GM18909 (cell line): ENCODE measurements at regions not wholly inside any gene's neighbourhood (a gene's known extent, or its start where the extent isn't known, plus 50 kb on each side); places are given as distances from the start of the nearest gene placed in this dataset.
"Not testable (repeated sequence)": the region's sequence is repeated elsewhere in the genome, so short reads cannot be mapped to it uniquely, and the experiment has no call there.

Experiments used
- ATAC-seq: cut with Tn5 transposase; IDR thresholded peaks from one replicate; pipeline ENCODE4 v1.9.1; 2021; ENCODE audit warnings: mild to moderate bottlenecking; ENCODE audit not compliant: unreplicated experiment, poor library complexity

- no peak for ATAC-seq
These were observed 531.5 kb upstream of the SALL3 start for GRCh38 chr18:78448106-78448505.

GRCh38 chr18:78448591-78448990 lies 531.0 kb upstream of the SALL3 start:
- no peak for ATAC-seq

- ATAC-seq: no peak
These were observed 525.4 kb upstream of the SALL3 start for GRCh38 chr18:78454221-78454620.

- ATAC-seq: no peak
These were observed 524.2 kb upstream of the SALL3 start for GRCh38 chr18:78455386-78455785.

- ATAC-seq: no peak
These were observed 522.6 kb upstream of the SALL3 start for GRCh38 chr18:78457011-78457410.

- no peak for ATAC-seq
These were observed 521.9 kb upstream of the SALL3 start for GRCh38 chr18:78457731-78458130.

- ATAC-seq: no peak
These were observed 521.3 kb upstream of the SALL3 start for GRCh38 chr18:78458356-78458755.

- ATAC-seq: no peak
These were observed 520.0 kb upstream of the SALL3 start for GRCh38 chr18:78459668-78460067.

- no peak for ATAC-seq
These were observed 519.1 kb upstream of the SALL3 start for GRCh38 chr18:78460558-78460957.

- no peak for ATAC-seq
These were observed 506.1 kb upstream of the SALL3 start for GRCh38 chr18:78473563-78473962.

GRCh38 chr18:78477840-78478239 lies 501.8 kb upstream of the SALL3 start:
- no peak for ATAC-seq

GRCh38 chr18:78479443-78479842 lies 500.2 kb upstream of the SALL3 start:
- no peak for ATAC-seq

- no peak for ATAC-seq
These were observed 499.2 kb upstream of the SALL3 start for GRCh38 chr18:78480262-78481054.

GRCh38 chr18:78482378-78482777 lies 497.2 kb upstream of the SALL3 start:
- no peak for ATAC-seq

GRCh38 chr18:78487649-78488048 lies 492.0 kb upstream of the SALL3 start:
- ATAC-seq: no peak

GRCh38 chr18:78492064-78492812 lies 487.4 kb upstream of the SALL3 start:
- ATAC-seq: no peak

GRCh38 chr18:78492813-78493371 lies 486.7 kb upstream of the SALL3 start:
- no peak for ATAC-seq

GRCh38 chr18:78493490-78493889 lies 486.1 kb upstream of the SALL3 start:
- ATAC-seq: not testable (repeated sequence)

- no peak for ATAC-seq
These were observed 485.2 kb upstream of the SALL3 start for GRCh38 chr18:78494204-78495085.

- ATAC-seq: no peak
These were observed 484.1 kb upstream of the SALL3 start for GRCh38 chr18:78495550-78495949.
